H1 (cell line): ENCODE measurements at regions not wholly inside any gene's neighbourhood (a gene's known extent, or its start where the extent isn't known, plus 50 kb on each side); places are given as distances from the start of the nearest gene placed in this dataset.

Experiments
- JUN ChIP-seq: IDR thresholded peaks from 2 replicates; pipeline ENCODE4 v1.6.1; 2011; ENCODE audit warnings: low read depth, mild to moderate bottlenecking, improper control_type of control experiment, low read length
- POU5F1 ChIP-seq: IDR thresholded peaks from 2 replicates; pipeline ENCODE4 v1.6.1; 2011; ENCODE audit warnings: low read depth, mild to moderate bottlenecking, low read length, moderate library complexity
- SP2 ChIP-seq: IDR thresholded peaks from 2 replicates; pipeline ENCODE4 v1.6.1; 2012; ENCODE audit warnings: mild to moderate bottlenecking, low read length, inconsistent platforms
- TCF12 ChIP-seq: IDR thresholded peaks from 2 replicates; pipeline ENCODE4 v1.6.1; 2011; ENCODE audit warnings: low read depth, mild to moderate bottlenecking, low read length

DNA sequence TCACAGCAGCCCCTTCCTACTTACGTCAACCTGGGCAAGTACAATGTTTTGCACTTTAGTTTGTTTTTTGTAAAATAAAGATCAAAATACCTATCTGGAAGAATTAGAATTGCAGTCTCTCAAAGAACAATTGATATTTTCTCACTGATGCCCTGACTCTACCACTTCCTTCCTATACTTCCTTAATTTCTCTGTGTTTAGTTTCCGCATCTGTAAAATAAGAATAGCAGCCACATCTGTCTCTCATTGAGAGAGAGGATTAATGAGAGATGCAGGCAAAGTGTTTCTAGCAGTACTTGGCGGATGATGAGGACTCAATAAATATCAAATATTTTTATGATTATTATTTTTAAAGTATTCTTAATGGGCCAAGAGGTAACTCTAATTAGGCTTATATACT lies 122.6 kb upstream of the PIEZO2 start (continued):
- TF ChIP-seq POU5F1 (no peak), JUN (no peak), SP2 (no peak), TCF12 (no peak)
